Sigmoid colon (tissue), 4 donors: ENCODE measurements at regions not wholly inside any gene's neighbourhood (a gene's known extent, or its start where the extent isn't known, plus 50 kb on each side); places are given as distances from the start of the nearest gene placed in this dataset.

Source experiments
- EP300 ChIP-seq, 4 donors: sonication (generic); formaldehyde crosslinking; IDR thresholded peaks; one replicate each; pipeline ENCODE4 v1.6.1; 2017; ENCODE audit warnings: antibody characterized with exemption in 4 of 4
- POLR2AphosphoS5 ChIP-seq, 4 donors: sonication (generic); formaldehyde crosslinking; IDR thresholded peaks; one replicate each; pipeline ENCODE4 v1.6.1; 2017; ENCODE audit warnings: antibody characterized with exemption in 4 of 4
- TF ChIP-seq, protein P1 (sequence below), 4 experiments: fragments of 450-650 bp in 3 of 4; fragments of 200-600 bp in 1 of 4; IDR thresholded peaks; one replicate each; pipeline ENCODE4 v1.5.1; 2016 to 2019; ENCODE audit warnings: antibody characterized with exemption in 4 of 4, mild to moderate bottlenecking in 3 of 4, moderate library complexity in 2 of 4

DNA sequence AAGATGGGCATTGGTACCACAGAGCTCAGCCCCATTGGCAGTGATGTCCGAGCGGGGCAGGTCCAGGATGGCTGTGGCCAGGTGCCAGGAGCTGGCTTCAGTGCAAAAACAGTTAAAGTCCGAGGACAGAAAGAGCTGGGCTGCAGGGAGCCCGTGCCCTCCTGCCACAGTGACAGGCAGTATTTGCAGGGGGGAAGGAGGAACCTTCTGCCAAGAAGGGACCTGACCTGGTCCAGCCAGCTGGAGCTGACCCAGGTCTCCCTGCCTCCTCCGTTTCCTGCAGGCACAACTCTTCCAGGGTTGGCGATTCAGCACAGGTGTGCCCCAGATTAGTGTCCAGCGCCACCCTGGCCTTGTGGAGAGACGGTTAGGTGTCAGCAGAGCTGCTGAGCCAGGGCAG, 199.0 kb downstream of the ENGASE start:
- TF ChIP-seq, protein P1, sequence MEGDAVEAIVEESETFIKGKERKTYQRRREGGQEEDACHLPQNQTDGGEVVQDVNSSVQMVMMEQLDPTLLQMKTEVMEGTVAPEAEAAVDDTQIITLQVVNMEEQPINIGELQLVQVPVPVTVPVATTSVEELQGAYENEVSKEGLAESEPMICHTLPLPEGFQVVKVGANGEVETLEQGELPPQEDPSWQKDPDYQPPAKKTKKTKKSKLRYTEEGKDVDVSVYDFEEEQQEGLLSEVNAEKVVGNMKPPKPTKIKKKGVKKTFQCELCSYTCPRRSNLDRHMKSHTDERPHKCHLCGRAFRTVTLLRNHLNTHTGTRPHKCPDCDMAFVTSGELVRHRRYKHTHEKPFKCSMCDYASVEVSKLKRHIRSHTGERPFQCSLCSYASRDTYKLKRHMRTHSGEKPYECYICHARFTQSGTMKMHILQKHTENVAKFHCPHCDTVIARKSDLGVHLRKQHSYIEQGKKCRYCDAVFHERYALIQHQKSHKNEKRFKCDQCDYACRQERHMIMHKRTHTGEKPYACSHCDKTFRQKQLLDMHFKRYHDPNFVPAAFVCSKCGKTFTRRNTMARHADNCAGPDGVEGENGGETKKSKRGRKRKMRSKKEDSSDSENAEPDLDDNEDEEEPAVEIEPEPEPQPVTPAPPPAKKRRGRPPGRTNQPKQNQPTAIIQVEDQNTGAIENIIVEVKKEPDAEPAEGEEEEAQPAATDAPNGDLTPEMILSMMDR (IDR thresholded peaks at IDR 0.05): no peak
- TF ChIP-seq EP300 (IDR thresholded peaks at IDR 0.05) (no peak), POLR2AphosphoS5 (IDR thresholded peaks at IDR 0.05) (no peak)
